WTC11 (cell line): ENCODE measurements at regions not wholly inside any gene's neighbourhood (a gene's known extent, or its start where the extent isn't known, plus 50 kb on each side); places are given as distances from the start of the nearest gene placed in this dataset.

Experiments used
- ATAC-seq: fragments of 200-7000 bp; cut with Tn5 transposase; 2 replicates; pipeline ENCODE4 v1.10.0; 2021; ENCODE audit warnings: mild to moderate bottlenecking, moderate library complexity
- CTCF ChIA-PET: fragments of 300-600 bp; sonication (Branson Sonifier 250); formaldehyde crosslinking; loops from one replicate; lab custom pipeline; 2021; ENCODE audit warnings: antibody characterized with exemption; lab: Charles Lee
- POLR2A ChIA-PET: fragments of 350-600 bp; sonication (Branson Sonifier 250); formaldehyde crosslinking; loops from one replicate; lab custom pipeline; 2021; ENCODE audit warnings: antibody characterized with exemption; lab: Charles Lee
- DNase-seq: peaks from one replicate; pipeline ENCODE4 v3.0.0; 2021; ENCODE audit warnings: low spot score
- H3K27ac Mint-ChIP-seq: 2 replicates; pipeline ENCODE4 v1.8.0; 2021; ENCODE audit warnings: mixed read lengths
- H3K27me3 Mint-ChIP-seq: 2 replicates; pipeline ENCODE4 v1.8.0; 2021; ENCODE audit warnings: low read depth, mild to moderate bottlenecking, moderate library complexity, mixed read lengths
- H3K36me3 Mint-ChIP-seq: 2 replicates; pipeline ENCODE4 v1.8.0; 2021; ENCODE audit warnings: mixed read lengths
- H3K4me1 Mint-ChIP-seq: 2 replicates; pipeline ENCODE4 v1.8.0; 2022; ENCODE audit warnings: mixed read lengths
- H3K4me3 Mint-ChIP-seq: 2 replicates; pipeline ENCODE4 v1.8.0; 2021; ENCODE audit warnings: mild to moderate bottlenecking, moderate library complexity, mixed read lengths
- H3K9me3 Mint-ChIP-seq: 2 replicates; pipeline ENCODE4 v1.8.0; 2021; ENCODE audit warnings: mixed read lengths
- AR ChIP-seq: fragments of 250-450 bp; sonication (Bioruptor Pico); IDR thresholded peaks from 2 replicates; pipeline ENCODE4 v1.9.0; 2021; ENCODE audit warnings: mild to moderate bottlenecking
- CREM ChIP-seq: sonication (generic); formaldehyde crosslinking; IDR thresholded peaks from 2 replicates; pipeline ENCODE4 v1.8.1; 2022; ENCODE audit warnings: mild to moderate bottlenecking, missing genetic modification reagents, moderate library complexity
- E2F4 ChIP-seq: sonication (generic); formaldehyde crosslinking; IDR thresholded peaks from 2 replicates; pipeline ENCODE4 v1.8.1; 2022; ENCODE audit warnings: low read depth, mild to moderate bottlenecking, moderate library complexity, missing genetic modification reagents, borderline replicate concordance
- ELF4 ChIP-seq: sonication (generic); formaldehyde crosslinking; IDR thresholded peaks from 2 replicates; pipeline ENCODE4 v1.8.1; 2022; ENCODE audit warnings: low read depth, mild to moderate bottlenecking, moderate library complexity, missing genetic modification reagents
- EMX1 ChIP-seq: fragments of 250-450 bp; sonication (Bioruptor Pico); IDR thresholded peaks from 2 replicates; pipeline ENCODE4 v1.8.0; 2021; ENCODE audit warnings: mild to moderate bottlenecking
- MLX ChIP-seq: sonication (generic); formaldehyde crosslinking; IDR thresholded peaks from 2 replicates; pipeline ENCODE4 v1.8.1; 2023; ENCODE audit warnings: mild to moderate bottlenecking, missing genetic modification reagents, moderate library complexity
- NR1H2 ChIP-seq: sonication (generic); formaldehyde crosslinking; IDR thresholded peaks from 2 replicates; pipeline ENCODE4 v1.9.0; 2021; ENCODE audit warnings: mild to moderate bottlenecking, moderate library complexity, missing genetic modification reagents
- NR2C2 ChIP-seq: sonication (generic); formaldehyde crosslinking; IDR thresholded peaks from 2 replicates; pipeline ENCODE4 v1.8.0; 2022; ENCODE audit warnings: mild to moderate bottlenecking, missing genetic modification reagents
- PRDM15 ChIP-seq: sonication (generic); formaldehyde crosslinking; IDR thresholded peaks from 2 replicates; pipeline ENCODE4 v1.8.0; 2022; ENCODE audit warnings: missing genetic modification reagents
- SOX15 ChIP-seq: fragments of 250-450 bp; sonication (Bioruptor Pico); IDR thresholded peaks from 2 replicates; pipeline ENCODE4 v1.9.0; 2021; ENCODE audit warnings: mild to moderate bottlenecking
- ZNF121 ChIP-seq: sonication (generic); formaldehyde crosslinking; IDR thresholded peaks from 2 replicates; pipeline ENCODE4 v1.8.0; 2023; ENCODE audit warnings: missing genetic modification reagents
- ZNF138 ChIP-seq: sonication (generic); formaldehyde crosslinking; conservative IDR thresholded peaks from 2 replicates; pipeline ENCODE4 v1.8.1; 2022; ENCODE audit warnings: mild to moderate bottlenecking, moderate library complexity, missing genetic modification reagents
- ZNF416 ChIP-seq: fragments of 250-450 bp; sonication (Bioruptor Pico); IDR thresholded peaks from 2 replicates; pipeline ENCODE4 v1.9.0; 2021; ENCODE audit warnings: mild to moderate bottlenecking, inconsistent platforms
- ZSCAN18 ChIP-seq: fragments of 250-450 bp; sonication (Bioruptor Pico); IDR thresholded peaks from 2 replicates; pipeline ENCODE4 v2.1.2; 2022; ENCODE audit warnings: mild to moderate bottlenecking, moderate library complexity
- TF ChIP-seq, protein P1 (sequence below): sonication (generic); formaldehyde crosslinking; IDR thresholded peaks from 2 replicates; pipeline ENCODE4 v1.8.0; 2023; ENCODE audit warnings: mild to moderate bottlenecking, missing genetic modification reagents
- TF ChIP-seq, protein P2 (sequence below): sonication (generic); formaldehyde crosslinking; conservative IDR thresholded peaks from 2 replicates; pipeline ENCODE4 v1.8.1; 2023; ENCODE audit warnings: mild to moderate bottlenecking, low read depth, missing genetic modification reagents, moderate library complexity
- TF ChIP-seq, protein P3 (sequence below): sonication (generic); formaldehyde crosslinking; IDR thresholded peaks from 2 replicates; pipeline ENCODE4 v1.8.1; 2023; ENCODE audit warnings: mild to moderate bottlenecking, missing genetic modification reagents, moderate library complexity
- TF ChIP-seq, protein P4 (sequence below): sonication (generic); formaldehyde crosslinking; conservative IDR thresholded peaks from 2 replicates; pipeline ENCODE4 v1.8.1; 2022; ENCODE audit warnings: mild to moderate bottlenecking, missing genetic modification reagents
- TF ChIP-seq, protein P5 (sequence below): fragments of 250-450 bp; sonication (Bioruptor Pico); IDR thresholded peaks from 2 replicates; pipeline ENCODE4 v1.8.0; 2021; ENCODE audit warnings: mild to moderate bottlenecking

DNA sequence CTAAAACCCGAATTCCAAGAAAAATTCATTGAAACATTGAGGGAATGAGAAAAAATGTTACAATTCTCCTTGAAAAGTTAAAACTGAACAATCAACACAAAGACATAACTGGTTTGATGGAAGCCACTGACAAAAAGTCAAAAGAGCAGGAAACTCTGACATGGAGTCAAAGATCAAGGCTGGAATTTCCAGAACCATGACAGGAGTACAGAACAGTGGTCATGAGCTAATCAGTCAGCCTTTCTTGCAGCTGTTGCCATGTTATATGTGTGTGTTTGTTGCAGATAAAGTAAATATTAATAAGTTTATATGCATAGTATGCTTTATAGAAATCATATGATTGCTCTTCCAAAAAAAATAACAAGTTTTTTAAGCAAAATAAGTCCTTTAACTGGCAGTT is 184.7 kb upstream of the HCCS start:
- TF ChIP-seq EMX1 (no peak), ZNF121 (CRISPR knock-in tag) (no peak), ZSCAN18 (CRISPR knock-in tag) (no peak), ZNF138 (CRISPR knock-in tag) (no peak), ZNF416 (CRISPR knock-in tag) (no peak), E2F4 (CRISPR knock-in tag) (no peak), MLX (CRISPR knock-in tag) (no peak), CREM (CRISPR knock-in tag) (no peak), SOX15 (no peak), NR1H2 (CRISPR knock-in tag) (no peak), ELF4 (CRISPR knock-in tag) (no peak), NR2C2 (CRISPR knock-in tag) (no peak), PRDM15 (CRISPR knock-in tag) (no peak), AR (no peak)
- TF ChIP-seq, protein P1, sequence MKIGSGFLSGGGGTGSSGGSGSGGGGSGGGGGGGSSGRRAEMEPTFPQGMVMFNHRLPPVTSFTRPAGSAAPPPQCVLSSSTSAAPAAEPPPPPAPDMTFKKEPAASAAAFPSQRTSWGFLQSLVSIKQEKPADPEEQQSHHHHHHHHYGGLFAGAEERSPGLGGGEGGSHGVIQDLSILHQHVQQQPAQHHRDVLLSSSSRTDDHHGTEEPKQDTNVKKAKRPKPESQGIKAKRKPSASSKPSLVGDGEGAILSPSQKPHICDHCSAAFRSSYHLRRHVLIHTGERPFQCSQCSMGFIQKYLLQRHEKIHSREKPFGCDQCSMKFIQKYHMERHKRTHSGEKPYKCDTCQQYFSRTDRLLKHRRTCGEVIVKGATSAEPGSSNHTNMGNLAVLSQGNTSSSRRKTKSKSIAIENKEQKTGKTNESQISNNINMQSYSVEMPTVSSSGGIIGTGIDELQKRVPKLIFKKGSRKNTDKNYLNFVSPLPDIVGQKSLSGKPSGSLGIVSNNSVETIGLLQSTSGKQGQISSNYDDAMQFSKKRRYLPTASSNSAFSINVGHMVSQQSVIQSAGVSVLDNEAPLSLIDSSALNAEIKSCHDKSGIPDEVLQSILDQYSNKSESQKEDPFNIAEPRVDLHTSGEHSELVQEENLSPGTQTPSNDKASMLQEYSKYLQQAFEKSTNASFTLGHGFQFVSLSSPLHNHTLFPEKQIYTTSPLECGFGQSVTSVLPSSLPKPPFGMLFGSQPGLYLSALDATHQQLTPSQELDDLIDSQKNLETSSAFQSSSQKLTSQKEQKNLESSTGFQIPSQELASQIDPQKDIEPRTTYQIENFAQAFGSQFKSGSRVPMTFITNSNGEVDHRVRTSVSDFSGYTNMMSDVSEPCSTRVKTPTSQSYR: no peak
- TF ChIP-seq, protein P2, sequence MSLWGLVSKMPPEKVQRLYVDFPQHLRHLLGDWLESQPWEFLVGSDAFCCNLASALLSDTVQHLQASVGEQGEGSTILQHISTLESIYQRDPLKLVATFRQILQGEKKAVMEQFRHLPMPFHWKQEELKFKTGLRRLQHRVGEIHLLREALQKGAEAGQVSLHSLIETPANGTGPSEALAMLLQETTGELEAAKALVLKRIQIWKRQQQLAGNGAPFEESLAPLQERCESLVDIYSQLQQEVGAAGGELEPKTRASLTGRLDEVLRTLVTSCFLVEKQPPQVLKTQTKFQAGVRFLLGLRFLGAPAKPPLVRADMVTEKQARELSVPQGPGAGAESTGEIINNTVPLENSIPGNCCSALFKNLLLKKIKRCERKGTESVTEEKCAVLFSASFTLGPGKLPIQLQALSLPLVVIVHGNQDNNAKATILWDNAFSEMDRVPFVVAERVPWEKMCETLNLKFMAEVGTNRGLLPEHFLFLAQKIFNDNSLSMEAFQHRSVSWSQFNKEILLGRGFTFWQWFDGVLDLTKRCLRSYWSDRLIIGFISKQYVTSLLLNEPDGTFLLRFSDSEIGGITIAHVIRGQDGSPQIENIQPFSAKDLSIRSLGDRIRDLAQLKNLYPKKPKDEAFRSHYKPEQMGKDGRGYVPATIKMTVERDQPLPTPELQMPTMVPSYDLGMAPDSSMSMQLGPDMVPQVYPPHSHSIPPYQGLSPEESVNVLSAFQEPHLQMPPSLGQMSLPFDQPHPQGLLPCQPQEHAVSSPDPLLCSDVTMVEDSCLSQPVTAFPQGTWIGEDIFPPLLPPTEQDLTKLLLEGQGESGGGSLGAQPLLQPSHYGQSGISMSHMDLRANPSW (CRISPR knock-in tag): no peak
- TF ChIP-seq, protein P3, sequence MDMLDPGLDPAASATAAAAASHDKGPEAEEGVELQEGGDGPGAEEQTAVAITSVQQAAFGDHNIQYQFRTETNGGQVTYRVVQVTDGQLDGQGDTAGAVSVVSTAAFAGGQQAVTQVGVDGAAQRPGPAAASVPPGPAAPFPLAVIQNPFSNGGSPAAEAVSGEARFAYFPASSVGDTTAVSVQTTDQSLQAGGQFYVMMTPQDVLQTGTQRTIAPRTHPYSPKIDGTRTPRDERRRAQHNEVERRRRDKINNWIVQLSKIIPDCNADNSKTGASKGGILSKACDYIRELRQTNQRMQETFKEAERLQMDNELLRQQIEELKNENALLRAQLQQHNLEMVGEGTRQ: no peak
- TF ChIP-seq, protein P4, sequence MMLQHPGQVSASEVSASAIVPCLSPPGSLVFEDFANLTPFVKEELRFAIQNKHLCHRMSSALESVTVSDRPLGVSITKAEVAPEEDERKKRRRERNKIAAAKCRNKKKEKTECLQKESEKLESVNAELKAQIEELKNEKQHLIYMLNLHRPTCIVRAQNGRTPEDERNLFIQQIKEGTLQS (CRISPR knock-in tag): no peak
- TF ChIP-seq, protein P5, sequence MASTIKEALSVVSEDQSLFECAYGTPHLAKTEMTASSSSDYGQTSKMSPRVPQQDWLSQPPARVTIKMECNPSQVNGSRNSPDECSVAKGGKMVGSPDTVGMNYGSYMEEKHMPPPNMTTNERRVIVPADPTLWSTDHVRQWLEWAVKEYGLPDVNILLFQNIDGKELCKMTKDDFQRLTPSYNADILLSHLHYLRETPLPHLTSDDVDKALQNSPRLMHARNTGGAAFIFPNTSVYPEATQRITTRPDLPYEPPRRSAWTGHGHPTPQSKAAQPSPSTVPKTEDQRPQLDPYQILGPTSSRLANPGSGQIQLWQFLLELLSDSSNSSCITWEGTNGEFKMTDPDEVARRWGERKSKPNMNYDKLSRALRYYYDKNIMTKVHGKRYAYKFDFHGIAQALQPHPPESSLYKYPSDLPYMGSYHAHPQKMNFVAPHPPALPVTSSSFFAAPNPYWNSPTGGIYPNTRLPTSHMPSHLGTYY (CRISPR knock-in tag): no peak
- Mint-ChIP-seq H3K36me3 (no peaks in the 10 kb centered on the region), H3K9me3 (peaks cover 13% of the 10 kb centered on the region), H3K4me3 (no peak overlapping the region), H3K27me3 (no peaks in the 10 kb centered on the region; the same call in 1 of the 2 replicates), H3K4me1 (no peaks in the 10 kb centered on the region), H3K27ac (no peak overlapping the region)
- no peak for DNase-seq
- POLR2A ChIA-PET: no interaction called here
- ATAC-seq: no peak
- CTCF ChIA-PET: no interaction called here
